H1 (cell line): ENCODE measurements at regions not wholly inside any gene's neighbourhood (a gene's known extent, or its start where the extent isn't known, plus 50 kb on each side); places are given as distances from the start of the nearest gene placed in this dataset.

Experiments
- ASH2L ChIP-seq: fragments of 200-600, 300-600 bp; sonication (generic); IDR thresholded peaks from one replicate; pipeline ENCODE4 v1.7.1; 2017; ENCODE audit warnings: low read length
- CTCF ChIP-seq, 3 experiments: IDR thresholded peaks; 1 replicate in 2 of 3; 2 replicates in 1 of 3; pipeline versions ENCODE4 v1.5.1 to v1.6.1; 2011; ENCODE audit warnings: low read length in 3 of 3, mild to moderate bottlenecking in 3 of 3, inconsistent platforms in 2 of 3, low read depth in 1 of 3, moderate library complexity in 1 of 3; ENCODE audit not compliant: insufficient read depth in 1 of 3; ENCODE audit errors: control extremely low read depth in 1 of 3
- KDM1A ChIP-seq: fragments of 200-600, 300-600 bp; sonication (generic); IDR thresholded peaks from 2 replicates; pipeline ENCODE4 v1.7.1; 2016; ENCODE audit warnings: mild to moderate bottlenecking, low read length, borderline replicate concordance
- POLR2AphosphoS5 ChIP-seq: IDR thresholded peaks from 2 replicates; pipeline ENCODE4 v1.6.1; 2011; ENCODE audit warnings: low read depth, low read length

GRCh38 chr13:107144432-107144831, 576.5 kb upstream of the ARGLU1 start:
- TF ChIP-seq POLR2AphosphoS5: no peak
- no peak; a peak in 1 of 4 replicates for TF ChIP-seq CTCF (IDR thresholded peaks at IDR 0.05; ENCODE audit: control extremely low read depth in 1 of 3, insufficient read depth in 1 of 3, low read depth in 1 of 3, low read length in 3 of 3)
- no peak for TF ChIP-seq ASH2L
- no peak for TF ChIP-seq KDM1A
